ENCODE measurements at regions not wholly inside any gene's neighbourhood (a gene's known extent, or its start where the extent isn't known, plus 50 kb on each side); places are given as distances from the start of the nearest gene placed in this dataset.

DNA sequence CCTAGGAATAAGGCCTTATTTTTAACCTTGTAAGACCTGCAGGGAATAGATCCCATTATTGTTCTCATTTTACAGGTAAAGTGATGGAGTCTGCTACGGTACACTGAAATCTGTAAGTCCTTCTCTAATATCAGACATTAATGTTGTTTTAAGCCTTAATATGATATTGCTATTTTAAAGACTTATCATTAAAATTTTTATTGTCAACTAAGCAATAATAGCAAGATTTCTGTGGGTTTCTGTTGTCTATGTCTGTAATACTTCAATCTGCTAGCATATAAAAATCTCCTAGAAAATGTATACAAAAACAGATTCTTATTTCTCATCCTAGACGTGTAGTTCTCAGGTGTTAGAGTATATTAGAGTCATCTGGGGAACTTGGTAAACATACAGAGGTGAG, 317.5 kb upstream of the TENM4 start:
- SMC1A ChIA-PET (ENCODE audit: uncharacterized antibody, unreplicated experiment) = no interaction called here
- FAIRE-seq (no peak), DNase-seq (ENCODE audit: low read depth, low spot score) (no peak), ATAC-seq (no peak)
- H3K9me3 ChIP-seq (replicated peaks; ENCODE audit: control insufficient read depth, insufficient read depth, low read length) = no peaks in the 10 kb centered on the region
- 2% methylated on average over 2 of the region's 2 CpGs for WGBS (ENCODE audit: insufficient coverage, insufficient replicate concordance, low lambda C conversion rate, missing lambda C conversion rate)
- no peaks in the 10 kb centered on the region for H3K27me3 ChIP-seq (replicated peaks in 1 of 2; ENCODE audit: control insufficient read depth in 2 of 2, insufficient read depth in 2 of 2, low read length in 1 of 2)
- no peaks in the 10 kb centered on the region for H3K4me1 ChIP-seq (ENCODE audit: control insufficient read depth, insufficient read depth, low read length)
- BruUV-seq (replicated peaks) = no TSS peak
- H3K79me2 ChIP-seq (ENCODE audit: control insufficient read depth, insufficient read depth, low read length) = no peaks in the 10 kb centered on the region
- H3K9ac ChIP-seq (ENCODE audit: control insufficient read depth, insufficient read depth, low read length) = no peak overlapping the region
- H3K27ac ChIP-seq (ENCODE audit: control insufficient read depth, insufficient read depth) = no peak overlapping the region
- TF ChIP-seq, protein P1, sequence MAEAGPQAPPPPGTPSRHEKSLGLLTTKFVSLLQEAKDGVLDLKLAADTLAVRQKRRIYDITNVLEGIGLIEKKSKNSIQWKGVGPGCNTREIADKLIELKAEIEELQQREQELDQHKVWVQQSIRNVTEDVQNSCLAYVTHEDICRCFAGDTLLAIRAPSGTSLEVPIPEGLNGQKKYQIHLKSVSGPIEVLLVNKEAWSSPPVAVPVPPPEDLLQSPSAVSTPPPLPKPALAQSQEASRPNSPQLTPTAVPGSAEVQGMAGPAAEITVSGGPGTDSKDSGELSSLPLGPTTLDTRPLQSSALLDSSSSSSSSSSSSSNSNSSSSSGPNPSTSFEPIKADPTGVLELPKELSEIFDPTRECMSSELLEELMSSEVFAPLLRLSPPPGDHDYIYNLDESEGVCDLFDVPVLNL (IDR thresholded peaks at IDR 0.05; ENCODE audit: low read depth, low read length) = no peak
- TF ChIP-seq KLF5 (IDR thresholded peaks at IDR 0.05; ENCODE audit: partially characterized antibody) (no peak), RB1 (IDR thresholded peaks at IDR 0.05; ENCODE audit: borderline replicate concordance) (no peak), HDGF (IDR thresholded peaks at IDR 0.05) (no peak), ZZZ3 (IDR thresholded peaks at IDR 0.05; ENCODE audit: control insufficient read depth, insufficient read length, low read depth) (no peak), ASH2L (IDR thresholded peaks at IDR 0.05; ENCODE audit: borderline replicate concordance, low read depth) (no peak), ESRRA (IDR thresholded peaks at IDR 0.05; ENCODE audit: low read length) (no peak)
- TF ChIP-seq, protein P2, sequence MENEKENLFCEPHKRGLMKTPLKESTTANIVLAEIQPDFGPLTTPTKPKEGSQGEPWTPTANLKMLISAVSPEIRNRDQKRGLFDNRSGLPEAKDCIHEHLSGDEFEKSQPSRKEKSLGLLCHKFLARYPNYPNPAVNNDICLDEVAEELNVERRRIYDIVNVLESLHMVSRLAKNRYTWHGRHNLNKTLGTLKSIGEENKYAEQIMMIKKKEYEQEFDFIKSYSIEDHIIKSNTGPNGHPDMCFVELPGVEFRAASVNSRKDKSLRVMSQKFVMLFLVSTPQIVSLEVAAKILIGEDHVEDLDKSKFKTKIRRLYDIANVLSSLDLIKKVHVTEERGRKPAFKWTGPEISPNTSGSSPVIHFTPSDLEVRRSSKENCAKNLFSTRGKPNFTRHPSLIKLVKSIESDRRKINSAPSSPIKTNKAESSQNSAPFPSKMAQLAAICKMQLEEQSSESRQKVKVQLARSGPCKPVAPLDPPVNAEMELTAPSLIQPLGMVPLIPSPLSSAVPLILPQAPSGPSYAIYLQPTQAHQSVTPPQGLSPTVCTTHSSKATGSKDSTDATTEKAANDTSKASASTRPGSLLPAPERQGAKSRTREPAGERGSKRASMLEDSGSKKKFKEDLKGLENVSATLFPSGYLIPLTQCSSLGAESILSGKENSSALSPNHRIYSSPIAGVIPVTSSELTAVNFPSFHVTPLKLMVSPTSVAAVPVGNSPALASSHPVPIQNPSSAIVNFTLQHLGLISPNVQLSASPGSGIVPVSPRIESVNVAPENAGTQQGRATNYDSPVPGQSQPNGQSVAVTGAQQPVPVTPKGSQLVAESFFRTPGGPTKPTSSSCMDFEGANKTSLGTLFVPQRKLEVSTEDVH (IDR thresholded peaks at IDR 0.05; ENCODE audit: low read depth, partially characterized antibody) = no peak
- TF ChIP-seq, protein P3, sequence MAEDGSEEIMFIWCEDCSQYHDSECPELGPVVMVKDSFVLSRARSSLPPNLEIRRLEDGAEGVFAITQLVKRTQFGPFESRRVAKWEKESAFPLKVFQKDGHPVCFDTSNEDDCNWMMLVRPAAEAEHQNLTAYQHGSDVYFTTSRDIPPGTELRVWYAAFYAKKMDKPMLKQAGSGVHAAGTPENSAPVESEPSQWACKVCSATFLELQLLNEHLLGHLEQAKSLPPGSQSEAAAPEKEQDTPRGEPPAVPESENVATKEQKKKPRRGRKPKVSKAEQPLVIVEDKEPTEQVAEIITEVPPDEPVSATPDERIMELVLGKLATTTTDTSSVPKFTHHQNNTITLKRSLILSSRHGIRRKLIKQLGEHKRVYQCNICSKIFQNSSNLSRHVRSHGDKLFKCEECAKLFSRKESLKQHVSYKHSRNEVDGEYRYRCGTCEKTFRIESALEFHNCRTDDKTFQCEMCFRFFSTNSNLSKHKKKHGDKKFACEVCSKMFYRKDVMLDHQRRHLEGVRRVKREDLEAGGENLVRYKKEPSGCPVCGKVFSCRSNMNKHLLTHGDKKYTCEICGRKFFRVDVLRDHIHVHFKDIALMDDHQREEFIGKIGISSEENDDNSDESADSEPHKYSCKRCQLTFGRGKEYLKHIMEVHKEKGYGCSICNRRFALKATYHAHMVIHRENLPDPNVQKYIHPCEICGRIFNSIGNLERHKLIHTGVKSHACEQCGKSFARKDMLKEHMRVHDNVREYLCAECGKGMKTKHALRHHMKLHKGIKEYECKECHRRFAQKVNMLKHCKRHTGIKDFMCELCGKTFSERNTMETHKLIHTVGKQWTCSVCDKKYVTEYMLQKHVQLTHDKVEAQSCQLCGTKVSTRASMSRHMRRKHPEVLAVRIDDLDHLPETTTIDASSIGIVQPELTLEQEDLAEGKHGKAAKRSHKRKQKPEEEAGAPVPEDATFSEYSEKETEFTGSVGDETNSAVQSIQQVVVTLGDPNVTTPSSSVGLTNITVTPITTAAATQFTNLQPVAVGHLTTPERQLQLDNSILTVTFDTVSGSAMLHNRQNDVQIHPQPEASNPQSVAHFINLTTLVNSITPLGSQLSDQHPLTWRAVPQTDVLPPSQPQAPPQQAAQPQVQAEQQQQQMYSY (CRISPR knock-in tag; IDR thresholded peaks at IDR 0.05) = no peak
- TF ChIP-seq, protein P4, sequence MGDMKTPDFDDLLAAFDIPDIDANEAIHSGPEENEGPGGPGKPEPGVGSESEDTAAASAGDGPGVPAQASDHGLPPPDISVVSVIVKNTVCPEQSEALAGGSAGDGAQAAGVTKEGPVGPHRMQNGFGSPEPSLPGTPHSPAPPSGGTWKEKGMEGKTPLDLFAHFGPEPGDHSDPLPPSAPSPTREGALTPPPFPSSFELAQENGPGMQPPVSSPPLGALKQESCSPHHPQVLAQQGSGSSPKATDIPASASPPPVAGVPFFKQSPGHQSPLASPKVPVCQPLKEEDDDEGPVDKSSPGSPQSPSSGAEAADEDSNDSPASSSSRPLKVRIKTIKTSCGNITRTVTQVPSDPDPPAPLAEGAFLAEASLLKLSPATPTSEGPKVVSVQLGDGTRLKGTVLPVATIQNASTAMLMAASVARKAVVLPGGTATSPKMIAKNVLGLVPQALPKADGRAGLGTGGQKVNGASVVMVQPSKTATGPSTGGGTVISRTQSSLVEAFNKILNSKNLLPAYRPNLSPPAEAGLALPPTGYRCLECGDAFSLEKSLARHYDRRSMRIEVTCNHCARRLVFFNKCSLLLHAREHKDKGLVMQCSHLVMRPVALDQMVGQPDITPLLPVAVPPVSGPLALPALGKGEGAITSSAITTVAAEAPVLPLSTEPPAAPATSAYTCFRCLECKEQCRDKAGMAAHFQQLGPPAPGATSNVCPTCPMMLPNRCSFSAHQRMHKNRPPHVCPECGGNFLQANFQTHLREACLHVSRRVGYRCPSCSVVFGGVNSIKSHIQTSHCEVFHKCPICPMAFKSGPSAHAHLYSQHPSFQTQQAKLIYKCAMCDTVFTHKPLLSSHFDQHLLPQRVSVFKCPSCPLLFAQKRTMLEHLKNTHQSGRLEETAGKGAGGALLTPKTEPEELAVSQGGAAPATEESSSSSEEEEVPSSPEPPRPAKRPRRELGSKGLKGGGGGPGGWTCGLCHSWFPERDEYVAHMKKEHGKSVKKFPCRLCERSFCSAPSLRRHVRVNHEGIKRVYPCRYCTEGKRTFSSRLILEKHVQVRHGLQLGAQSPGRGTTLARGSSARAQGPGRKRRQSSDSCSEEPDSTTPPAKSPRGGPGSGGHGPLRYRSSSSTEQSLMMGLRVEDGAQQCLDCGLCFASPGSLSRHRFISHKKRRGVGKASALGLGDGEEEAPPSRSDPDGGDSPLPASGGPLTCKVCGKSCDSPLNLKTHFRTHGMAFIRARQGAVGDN (IDR thresholded peaks at IDR 0.05) = no peak
- H3K4me3 ChIP-seq = no peak overlapping the region
- H3K36me3 ChIP-seq (ENCODE audit: control insufficient read depth in 2 of 2, insufficient read depth in 2 of 2, low read length in 1 of 2) = no peaks in the 10 kb centered on the region
- CTCF ChIA-PET = no interaction called here
- POLR2A ChIA-PET = no interaction called here
- H3K4me2 ChIP-seq (ENCODE audit: control insufficient read depth, insufficient read depth) = no peak overlapping the region
- no peaks in the 10 kb centered on the region for H4K20me1 ChIP-seq (ENCODE audit: control insufficient read depth, insufficient read depth)
- H2AFZ ChIP-seq (ENCODE audit: control insufficient read depth, low read depth, low read length) = no peak overlapping the region
- intact Hi-C loops (cut with micrococcal nuclease; ENCODE audit: unreplicated experiment) (no loop called here), in situ Hi-C loops (cut with MboI) (no loop called here)
- RAD21 ChIA-PET (ENCODE audit: unreplicated experiment) = no interaction called here
